ENCODE measurements at regions not wholly inside any gene's neighbourhood (a gene's known extent, or its start where the extent isn't known, plus 50 kb on each side); places are given as distances from the start of the nearest gene placed in this dataset.
A peak's percentile ranks its signal among the peaks of the same experiment; 100 is the strongest.

DNA sequence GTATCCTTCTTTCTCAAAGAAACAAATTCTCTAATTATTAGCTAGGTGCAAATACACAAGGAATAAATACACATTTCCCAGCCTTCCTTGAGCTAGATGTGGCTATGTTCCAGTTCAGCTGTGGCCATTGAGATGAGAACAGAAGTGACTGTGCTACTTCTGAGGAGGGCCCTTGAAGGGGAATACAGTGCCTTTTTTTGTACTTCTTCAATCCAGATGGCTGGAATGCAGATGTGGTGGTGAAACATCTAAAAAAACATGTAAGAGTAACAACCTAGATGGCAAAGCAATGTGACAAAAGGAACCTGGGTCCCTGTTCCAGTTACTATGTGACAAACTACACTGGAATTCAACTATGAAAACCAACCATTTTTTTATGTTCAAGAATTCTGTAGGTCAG is 115.4 kb upstream of the DST start:
- TF ChIP-seq, protein P1, sequence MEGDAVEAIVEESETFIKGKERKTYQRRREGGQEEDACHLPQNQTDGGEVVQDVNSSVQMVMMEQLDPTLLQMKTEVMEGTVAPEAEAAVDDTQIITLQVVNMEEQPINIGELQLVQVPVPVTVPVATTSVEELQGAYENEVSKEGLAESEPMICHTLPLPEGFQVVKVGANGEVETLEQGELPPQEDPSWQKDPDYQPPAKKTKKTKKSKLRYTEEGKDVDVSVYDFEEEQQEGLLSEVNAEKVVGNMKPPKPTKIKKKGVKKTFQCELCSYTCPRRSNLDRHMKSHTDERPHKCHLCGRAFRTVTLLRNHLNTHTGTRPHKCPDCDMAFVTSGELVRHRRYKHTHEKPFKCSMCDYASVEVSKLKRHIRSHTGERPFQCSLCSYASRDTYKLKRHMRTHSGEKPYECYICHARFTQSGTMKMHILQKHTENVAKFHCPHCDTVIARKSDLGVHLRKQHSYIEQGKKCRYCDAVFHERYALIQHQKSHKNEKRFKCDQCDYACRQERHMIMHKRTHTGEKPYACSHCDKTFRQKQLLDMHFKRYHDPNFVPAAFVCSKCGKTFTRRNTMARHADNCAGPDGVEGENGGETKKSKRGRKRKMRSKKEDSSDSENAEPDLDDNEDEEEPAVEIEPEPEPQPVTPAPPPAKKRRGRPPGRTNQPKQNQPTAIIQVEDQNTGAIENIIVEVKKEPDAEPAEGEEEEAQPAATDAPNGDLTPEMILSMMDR (IDR thresholded peaks at IDR 0.05) = no peak

DNA sequence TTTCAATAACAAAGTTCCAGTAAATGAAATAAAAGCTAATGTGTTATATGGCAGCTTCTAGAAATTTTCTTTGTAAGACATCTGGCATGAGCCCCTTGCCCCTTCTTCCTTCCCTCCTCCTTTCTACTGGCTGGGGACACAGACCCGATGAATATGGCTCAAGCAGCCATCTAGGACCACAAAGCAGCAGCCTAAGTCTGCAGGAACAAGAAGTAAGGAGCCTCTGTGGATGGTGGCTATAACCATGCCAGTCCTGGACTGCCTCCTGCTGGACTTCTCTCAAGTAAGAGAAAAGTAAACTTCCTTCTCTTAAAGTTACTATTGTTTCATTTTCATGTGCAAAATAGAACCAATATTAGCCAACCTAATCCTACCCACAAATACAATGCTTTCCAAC is 114.9 kb upstream of the DST start:
- TF ChIP-seq, protein P1 (IDR thresholded peaks at IDR 0.05) = peak; percentile 56

DNA sequence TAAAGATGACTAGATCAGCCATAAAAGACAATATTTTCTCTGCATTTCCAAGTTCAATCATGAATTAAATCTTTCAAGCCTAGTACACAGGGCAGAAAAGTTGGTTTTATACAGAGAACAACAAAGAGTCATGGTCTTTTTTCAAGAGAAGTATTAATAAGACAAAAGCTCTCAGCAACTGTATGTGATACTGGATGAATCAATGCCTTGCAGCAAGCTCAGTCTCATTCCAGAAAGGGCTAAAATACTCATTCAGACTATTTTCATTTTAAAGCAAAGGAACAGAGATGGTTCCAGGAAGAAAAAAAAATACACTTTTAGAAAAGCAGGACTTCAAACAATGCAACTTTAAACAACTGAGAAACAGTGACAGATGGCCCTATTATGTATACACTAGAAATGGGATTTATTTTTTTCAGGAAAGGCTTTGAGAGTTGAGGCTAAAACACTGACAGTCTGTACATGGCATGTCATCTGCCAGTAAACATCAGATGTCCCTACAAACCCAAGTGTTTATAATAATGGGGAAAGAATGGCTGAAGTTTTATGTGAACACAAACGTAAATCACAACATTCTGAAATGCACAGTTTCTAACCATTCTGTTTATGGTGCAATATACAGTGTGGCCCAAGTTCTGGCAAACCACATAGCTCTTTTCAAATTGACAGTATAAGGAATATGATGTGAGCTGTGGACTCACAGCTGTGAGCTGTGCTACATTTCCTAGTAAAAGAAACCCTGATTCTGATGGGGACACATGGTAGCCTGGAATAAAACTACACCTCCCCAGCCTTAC is 114.3 kb upstream of the DST start:
- TF ChIP-seq, protein P1 (IDR thresholded peaks at IDR 0.05) = no peak

DNA sequence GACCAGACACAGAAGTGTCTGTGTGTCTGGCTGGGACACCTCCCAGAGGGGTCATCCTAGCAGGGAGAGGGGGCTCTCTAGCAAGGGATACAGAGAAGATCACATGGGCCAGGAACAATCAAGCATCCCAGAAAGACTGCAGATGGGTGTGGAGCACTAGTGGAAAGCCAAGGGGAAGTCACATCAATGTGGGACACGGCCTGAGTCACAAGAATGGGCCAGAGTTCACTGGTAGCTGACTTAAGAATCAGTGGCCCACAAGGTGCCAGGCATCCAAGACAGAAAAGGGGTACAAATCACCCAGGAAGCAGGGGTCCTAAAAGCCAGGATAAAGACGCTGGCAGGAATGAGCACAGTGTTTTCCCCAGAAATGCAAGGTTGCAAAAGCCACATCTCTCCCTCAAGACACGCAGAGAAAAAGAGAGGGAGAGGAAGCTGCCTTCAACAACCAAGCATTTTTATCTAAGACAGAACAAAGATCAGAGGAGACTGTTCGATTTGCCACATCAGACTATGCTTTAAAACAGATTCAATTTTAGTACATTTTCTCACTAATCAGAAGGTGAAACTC is 113.6 kb upstream of the DST start:
- TF ChIP-seq, protein P1 (IDR thresholded peaks at IDR 0.05) = no peak

DNA sequence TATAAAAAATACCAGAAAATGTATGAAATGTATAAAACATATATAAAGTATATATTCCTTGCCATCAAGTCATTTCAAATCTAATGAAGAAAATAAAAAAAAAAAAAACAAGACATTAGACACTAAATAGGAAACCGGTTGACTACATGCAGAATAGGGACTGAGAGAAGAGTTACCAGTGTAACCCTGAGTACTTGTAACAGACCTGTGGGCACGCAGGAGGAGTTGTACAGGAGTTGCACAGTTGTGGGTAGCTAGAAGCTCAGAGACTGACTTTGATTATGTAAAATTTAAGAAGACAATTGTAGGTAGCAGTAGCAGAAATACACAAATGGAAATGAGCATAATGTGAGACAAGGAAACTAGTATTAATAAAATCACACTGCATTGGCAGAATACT is 112.4 kb upstream of the DST start:
- TF ChIP-seq, protein P1 (IDR thresholded peaks at IDR 0.05) = no peak

DNA sequence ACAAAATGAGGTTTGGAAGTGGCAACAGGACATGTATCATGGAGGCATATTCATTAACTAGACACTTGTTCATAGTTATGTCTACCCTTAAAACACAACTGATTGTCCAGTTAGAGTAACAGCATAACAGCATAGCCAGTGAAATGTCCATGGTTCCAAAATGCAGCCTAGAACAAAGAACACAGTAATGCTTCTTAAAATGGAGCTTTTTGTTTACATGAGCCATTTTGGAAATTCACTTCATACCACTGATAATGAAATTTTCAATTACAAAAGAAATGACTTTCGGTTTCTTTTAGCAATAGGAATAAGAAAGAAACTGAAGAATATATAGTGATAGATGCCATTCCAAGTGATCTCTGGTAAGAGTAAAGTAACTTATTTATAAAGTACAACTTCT is 111.1 kb upstream of the DST start:
- TF ChIP-seq, protein P1 (IDR thresholded peaks at IDR 0.05) = no peak

DNA sequence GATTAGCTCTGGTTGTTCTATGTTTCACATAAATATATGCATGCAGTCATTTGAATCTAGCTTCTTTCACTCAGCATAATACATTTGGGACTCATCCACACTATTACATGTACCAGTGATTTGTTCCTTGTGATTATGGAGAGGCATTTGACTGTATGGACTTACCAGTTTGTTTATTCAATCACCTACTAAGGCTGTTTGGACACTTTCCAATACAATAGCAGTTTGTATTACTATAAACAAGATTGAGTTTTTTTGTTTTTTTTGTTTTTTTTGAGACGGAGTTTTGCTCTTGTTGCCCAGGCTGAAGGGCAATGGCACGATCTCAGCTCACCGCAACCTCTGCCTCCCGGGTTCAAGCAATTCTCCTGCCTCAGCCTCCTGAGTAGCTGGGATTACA is 109.8 kb upstream of the DST start:
- TF ChIP-seq, protein P1 (IDR thresholded peaks at IDR 0.05) = no peak
